IMR-90 (cell line): ENCODE measurements at regions not wholly inside any gene's neighbourhood (a gene's known extent, or its start where the extent isn't known, plus 50 kb on each side); places are given as distances from the start of the nearest gene placed in this dataset.
A peak's percentile ranks its signal among the peaks of the same experiment; 100 is the strongest.

ENCODE experiments used
- ATAC-seq: fragments of 200-7000 bp; cut with Tn5 transposase; 2 replicates; pipeline ENCODE4 v1.9.1; 2020; ENCODE audit warnings: low read depth, mild to moderate bottlenecking, moderate library complexity
- BruUV-seq: library from RNA; stranded (reverse); fragments of 400-500 nt; replicated peaks from 2 replicates; lab custom pipeline; 2021; lab: Mats Ljungman, UMichigan
- CTCF ChIA-PET: fragments of 300-600 bp; formaldehyde crosslinking; extraction: SDS; loops from one replicate; lab custom pipeline; 2021; ENCODE audit warnings: antibody characterized with exemption; lab: Yijun Ruan, JAX
- POLR2A ChIA-PET: fragments of 300-600 bp; sonication (Branson Sonifier 250); formaldehyde crosslinking; loops from one replicate; lab custom pipeline; 2022; ENCODE audit warnings: antibody characterized with exemption; ENCODE audit not compliant: unreplicated experiment; lab: Charles Lee
- DNase-seq: peaks from one replicate; pipeline ENCODE4 v3.0.0; 2013
- H2AFZ ChIP-seq: replicated peaks from 2 replicates; pipeline ENCODE3; 2013; ENCODE audit warnings: low read length, mild to moderate bottlenecking; ENCODE audit not compliant: poor library complexity
- H2AK5ac ChIP-seq: 2 replicates; pipeline ENCODE4 v1.6.1; 2013; ENCODE audit warnings: low read depth, low read length, inconsistent platforms
- H2AK9ac ChIP-seq: replicated peaks from 2 replicates; pipeline ENCODE3; 2013; ENCODE audit warnings: mild to moderate bottlenecking, low read depth, low read length, moderate library complexity; ENCODE audit not compliant: poor library complexity
- H2BK120ac ChIP-seq: 2 replicates; pipeline ENCODE4 v1.6.1; 2013; ENCODE audit warnings: low read depth, low read length, inconsistent platforms
- H2BK15ac ChIP-seq: 3 replicates; pipeline ENCODE4 v1.6.1; 2013; ENCODE audit warnings: low read depth, low read length, inconsistent platforms
- H2BK20ac ChIP-seq: 2 replicates; pipeline ENCODE4 v1.6.1; 2013; ENCODE audit warnings: low read depth, mild to moderate bottlenecking, inconsistent platforms, low read length, moderate library complexity
- H2BK5ac ChIP-seq: 2 replicates; pipeline ENCODE4 v1.6.1; 2013; ENCODE audit warnings: mild to moderate bottlenecking, low read depth, low read length, inconsistent platforms; ENCODE audit not compliant: poor library complexity, severe bottlenecking
- H3K14ac ChIP-seq: replicated peaks from 2 replicates; pipeline ENCODE4 v1.6.1; 2013; ENCODE audit warnings: low read depth, low read length, inconsistent platforms
- H3K18ac ChIP-seq: 2 replicates; pipeline ENCODE4 v1.6.1; 2013; ENCODE audit warnings: low read depth, low read length, control low read depth
- H3K23ac ChIP-seq: 2 replicates; pipeline ENCODE4 v1.6.1; 2013; ENCODE audit warnings: low read depth, low read length, inconsistent platforms
- H3K27ac ChIP-seq: 2 replicates; pipeline ENCODE4 v1.5.1; 2013; ENCODE audit warnings: mild to moderate bottlenecking, control low read depth, low read length; ENCODE audit not compliant: insufficient read depth
- H3K27me3 ChIP-seq: 2 replicates; pipeline ENCODE4 v1.6.1; 2013; ENCODE audit warnings: low read length; ENCODE audit not compliant: control insufficient read depth, insufficient read depth
- H3K36me3 ChIP-seq: 2 replicates; pipeline ENCODE4 v1.6.1; 2013; ENCODE audit warnings: low read length, mixed read lengths; ENCODE audit not compliant: control insufficient read depth, insufficient read depth
- H3K4ac ChIP-seq: 2 replicates; pipeline ENCODE4 v1.6.1; 2013; ENCODE audit warnings: low read depth, low read length, inconsistent platforms
- H3K4me1 ChIP-seq: 2 replicates; pipeline ENCODE4 v1.6.1; 2013; ENCODE audit warnings: low read length, mixed read lengths; ENCODE audit not compliant: control insufficient read depth, insufficient read depth
- H3K4me2 ChIP-seq: 2 replicates; pipeline ENCODE4 v1.6.1; 2013; ENCODE audit warnings: low read depth, mild to moderate bottlenecking, control low read depth, low read length, moderate library complexity
- H3K4me3 ChIP-seq: 2 replicates; pipeline ENCODE4 v1.5.1; 2013; ENCODE audit warnings: low read depth, mild to moderate bottlenecking, control low read depth, low read length, moderate library complexity; ENCODE audit not compliant: insufficient read depth
- H3K56ac ChIP-seq: 2 replicates; pipeline ENCODE4 v1.6.1; 2013; ENCODE audit warnings: low read length, inconsistent platforms; ENCODE audit not compliant: insufficient read depth; ENCODE audit errors: extremely low read depth
- H3K79me1 ChIP-seq, 2 experiments: 2 replicates each; pipeline ENCODE4 v1.6.1; 2013; ENCODE audit warnings: low read length in 2 of 2, inconsistent platforms in 1 of 2, low read depth in 1 of 2
- H3K9ac ChIP-seq: 2 replicates; pipeline ENCODE4 v1.6.1; 2013; ENCODE audit warnings: low read depth, low read length, control low read depth
- H3K9me1 ChIP-seq: 2 replicates; pipeline ENCODE4 v1.6.1; 2013; ENCODE audit warnings: low read length, inconsistent platforms; ENCODE audit not compliant: insufficient read depth
- H3K9me3 ChIP-seq: 2 replicates; pipeline ENCODE4 v1.6.1; 2013; ENCODE audit warnings: low read length; ENCODE audit not compliant: control insufficient read depth, insufficient read depth
- H4K20me1 ChIP-seq: 2 replicates; pipeline ENCODE4 v1.6.1; 2013; ENCODE audit warnings: low read length, inconsistent platforms; ENCODE audit not compliant: insufficient read depth
- H4K5ac ChIP-seq: 2 replicates; pipeline ENCODE4 v1.6.1; 2013; ENCODE audit warnings: mild to moderate bottlenecking, low read depth, low read length, control low read depth
- H4K8ac ChIP-seq, 2 experiments: 2 replicates each; pipeline ENCODE4 v1.6.1; 2013; ENCODE audit warnings: low read depth in 2 of 2, low read length in 2 of 2, control low read depth in 1 of 2, inconsistent platforms in 1 of 2
- H4K91ac ChIP-seq: 2 replicates; pipeline ENCODE4 v1.6.1; 2013; ENCODE audit warnings: low read depth, low read length, inconsistent platforms; ENCODE audit not compliant: insufficient read depth
- BHLHE40 ChIP-seq: fragments of 150-350 bp; IDR thresholded peaks from 2 replicates; pipeline ENCODE4 v1.6.1; 2016; ENCODE audit warnings: mild to moderate bottlenecking, low read depth, low read length
- CEBPB ChIP-seq: IDR thresholded peaks from 2 replicates; pipeline ENCODE4 v1.6.1; 2012; ENCODE audit warnings: low read depth, low read length, improper control_type of control experiment
- CHD1 ChIP-seq: IDR thresholded peaks from 2 replicates; pipeline ENCODE4 v1.6.1; 2012; ENCODE audit warnings: low read depth, low read length, improper control_type of control experiment
- FOS ChIP-seq: fragments of 150-350 bp; IDR thresholded peaks from 2 replicates; pipeline ENCODE4 v1.6.1; 2016; ENCODE audit warnings: low read depth, low read length
- MAFK ChIP-seq: IDR thresholded peaks from 2 replicates; pipeline ENCODE4 v1.6.1; 2012; ENCODE audit warnings: low read depth, low read length, improper control_type of control experiment
- MAZ ChIP-seq: IDR thresholded peaks from 2 replicates; pipeline ENCODE4 v1.6.1; 2012; ENCODE audit warnings: low read depth, mild to moderate bottlenecking, low read length, improper control_type of control experiment, moderate library complexity, borderline replicate concordance
- MXI1 ChIP-seq: IDR thresholded peaks from 2 replicates; pipeline ENCODE4 v1.6.1; 2012; ENCODE audit warnings: low read depth, mild to moderate bottlenecking, low read length, moderate library complexity, borderline replicate concordance
- NFE2L2 ChIP-seq: fragments of 150-350 bp; IDR thresholded peaks from 2 replicates; pipeline ENCODE4 v1.6.1; 2016; ENCODE audit warnings: low read depth, mild to moderate bottlenecking, low read length
- POLR2A ChIP-seq: IDR thresholded peaks from 2 replicates; pipeline ENCODE4 v1.6.1; 2012; ENCODE audit warnings: mild to moderate bottlenecking, low read depth, low read length
- RAD21 ChIP-seq: IDR thresholded peaks from 2 replicates; pipeline ENCODE4 v1.6.1; 2012; ENCODE audit warnings: low read length, improper control_type of control experiment
- RCOR1 ChIP-seq: IDR thresholded peaks from 2 replicates; pipeline ENCODE4 v1.6.1; 2012; ENCODE audit warnings: mild to moderate bottlenecking, low read length, improper control_type of control experiment; ENCODE audit not compliant: insufficient replicate concordance
- RFX5 ChIP-seq: IDR thresholded peaks from 2 replicates; pipeline ENCODE4 v1.8.0; 2012; ENCODE audit warnings: low read depth, mild to moderate bottlenecking, low read length, moderate library complexity
- SMC3 ChIP-seq: fragments of 150-350 bp; IDR thresholded peaks from 2 replicates; pipeline ENCODE4 v1.6.1; 2016; ENCODE audit warnings: low read depth, mild to moderate bottlenecking, antibody characterized with exemption, low read length, moderate library complexity
- WGBS, 2 experiments: methylation state at CpG; one replicate each; pipeline versions ENCODE4 v1.1.5 to v1.1.7; 2013; ENCODE audit warnings: missing lambda C conversion rate in 2 of 2; ENCODE audit not compliant: insufficient read length in 1 of 2; ENCODE audit errors: extremely low coverage in 2 of 2; 5-methylcytosine and 5-hydroxymethylcytosine counted together
- dilution Hi-C: fragments of 300-500 bp; cut with HindIII; formaldehyde crosslinking; loops from one replicate; pipeline ENCODE4 v1.14.3; 2018; ENCODE audit warnings: low sequenced_read_pairs; ENCODE audit not compliant: unreplicated experiment
- in situ Hi-C: fragments of 300-500 bp; cut with MboI; formaldehyde crosslinking; loops from 3 replicates; pipeline ENCODE4 v1.14.3; 2019; ENCODE audit warnings: low sequenced_read_pairs, inconsistent platforms, mixed read lengths
- intact Hi-C: fragments of 100-400 bp; cut with micrococcal nuclease; formaldehyde crosslinking; loops from 2 replicates; pipeline ENCODE4 v1.10.0; 2022
- TF ChIP-seq, protein P1 (sequence below): fragments of 150-350 bp; IDR thresholded peaks from 2 replicates; pipeline ENCODE4 v1.6.1; 2016; ENCODE audit warnings: low read depth, mild to moderate bottlenecking, low read length, moderate library complexity, borderline replicate concordance
- TF ChIP-seq, protein P2 (sequence below): fragments of 150-350 bp; IDR thresholded peaks from 2 replicates; pipeline ENCODE4 v1.6.1; 2017; ENCODE audit warnings: mild to moderate bottlenecking, antibody characterized with exemption, low read length, low read depth

DNA sequence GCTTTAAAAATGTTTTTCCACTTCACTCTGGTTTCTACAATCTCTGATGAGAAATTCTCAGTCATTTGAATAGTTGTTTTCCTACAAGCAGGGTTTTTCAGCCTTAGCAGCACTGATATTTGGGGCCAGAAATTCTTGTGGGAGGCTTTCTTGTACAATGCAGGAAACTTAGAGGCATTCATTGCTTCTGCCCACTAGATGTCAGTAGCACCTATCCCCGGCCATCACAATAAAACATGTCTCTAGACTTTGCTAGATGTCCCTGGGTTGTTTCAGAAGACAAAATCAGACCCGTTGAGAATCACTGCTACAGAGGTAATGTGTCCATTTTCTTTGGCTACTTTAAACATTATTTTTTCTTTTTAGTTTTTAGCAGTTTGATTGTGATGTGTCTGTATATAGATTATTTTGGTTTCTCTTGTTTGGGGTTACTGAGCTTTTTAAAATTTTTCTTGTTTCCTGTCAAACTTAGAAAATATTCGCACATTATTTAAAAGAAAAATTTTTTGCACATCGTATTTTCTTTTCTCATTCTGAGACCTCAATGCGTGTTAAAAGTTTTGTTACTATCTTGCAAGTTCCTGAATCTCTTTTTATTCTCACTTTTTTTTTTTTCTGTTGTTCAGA lies 60.8 kb upstream of the CCDC179 start:
- Histone ChIP-seq H2AK9ac (no peak overlapping the region), H4K20me1 (no peaks in the 10 kb centered on the region), H2AK5ac (no peak overlapping the region), H3K9me1 (no peaks in the 10 kb centered on the region), H3K36me3 (no peaks in the 10 kb centered on the region), H3K14ac (no peak overlapping the region), H4K91ac (no peak overlapping the region), H3K56ac (0 out of 2 replicates have a peak overlapping the region, but pooled peaks have one; percentile 16), H3K27ac (no peak overlapping the region), H3K79me1 (0 out of 4 replicates have a peak, but pooled peaks cover 0 to 4% of the 10 kb centered on the region in 2 experiments), H2BK120ac (peak overlapping the region; percentile 56; the same call in 1 of the 2 replicates), H2BK15ac (no peak overlapping the region), H4K8ac (no peak overlapping the region), H3K9me3 (no peaks in the 10 kb centered on the region), H2AFZ (no peak overlapping the region), H3K4me1 (peaks cover 2% of the 10 kb centered on the region; the same call in 1 of the 2 replicates), H3K18ac (no peak overlapping the region), H3K27me3 (no peaks in the 10 kb centered on the region), H2BK20ac (no peak overlapping the region), H3K4me3 (no peak overlapping the region), H3K4me2 (no peak overlapping the region), H3K4ac (no peak overlapping the region), H3K9ac (no peak overlapping the region), H4K5ac (no peak overlapping the region), H2BK5ac (no peak overlapping the region), H3K23ac (no peak overlapping the region)
- ATAC-seq (peak; percentile 95), DNase-seq (peak; percentile 76)
- no TSS peak for BruUV-seq
- CTCF ChIA-PET, result interaction anchor here (0.6 to 0.8 kb wide), 2 partner anchors 102 to 771 kb away, joined by 3 read pairs; no protein-coding TSS in a partner anchor
- dilution Hi-C loops (no loop called here), intact Hi-C loops (loop anchor here (1.0 to 5.0 kb wide), 3 partner anchors 192 to 1458 kb away; no protein-coding TSS in a partner anchor), in situ Hi-C loops (no loop called here)
- POLR2A ChIA-PET, result interaction anchor here (0.7 kb wide), 1 partner anchor 948 kb away, joined by 3 read pairs; no protein-coding TSS in a partner anchor
- no CpG with 5 or more reads among the region's 5 CpGs for WGBS, 2 experiments
- TF ChIP-seq BHLHE40 (no peak), NFE2L2 (no peak), RCOR1 (no peak), MXI1 (no peak), CEBPB (no peak), SMC3 (peak; percentile 59), RAD21 (peak; percentile 76), MAZ (no peak), MAFK (no peak), POLR2A (no peak), CHD1 (no peak), FOS (no peak), RFX5 (no peak)
- TF ChIP-seq, protein P1, sequence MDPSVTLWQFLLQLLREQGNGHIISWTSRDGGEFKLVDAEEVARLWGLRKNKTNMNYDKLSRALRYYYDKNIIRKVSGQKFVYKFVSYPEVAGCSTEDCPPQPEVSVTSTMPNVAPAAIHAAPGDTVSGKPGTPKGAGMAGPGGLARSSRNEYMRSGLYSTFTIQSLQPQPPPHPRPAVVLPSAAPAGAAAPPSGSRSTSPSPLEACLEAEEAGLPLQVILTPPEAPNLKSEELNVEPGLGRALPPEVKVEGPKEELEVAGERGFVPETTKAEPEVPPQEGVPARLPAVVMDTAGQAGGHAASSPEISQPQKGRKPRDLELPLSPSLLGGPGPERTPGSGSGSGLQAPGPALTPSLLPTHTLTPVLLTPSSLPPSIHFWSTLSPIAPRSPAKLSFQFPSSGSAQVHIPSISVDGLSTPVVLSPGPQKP, result no peak
- TF ChIP-seq, protein P2, sequence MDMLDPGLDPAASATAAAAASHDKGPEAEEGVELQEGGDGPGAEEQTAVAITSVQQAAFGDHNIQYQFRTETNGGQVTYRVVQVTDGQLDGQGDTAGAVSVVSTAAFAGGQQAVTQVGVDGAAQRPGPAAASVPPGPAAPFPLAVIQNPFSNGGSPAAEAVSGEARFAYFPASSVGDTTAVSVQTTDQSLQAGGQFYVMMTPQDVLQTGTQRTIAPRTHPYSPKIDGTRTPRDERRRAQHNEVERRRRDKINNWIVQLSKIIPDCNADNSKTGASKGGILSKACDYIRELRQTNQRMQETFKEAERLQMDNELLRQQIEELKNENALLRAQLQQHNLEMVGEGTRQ, result no peak
